ENCODE measurements at regions not wholly inside any gene's neighbourhood (a gene's known extent, or its start where the extent isn't known, plus 50 kb on each side); places are given as distances from the start of the nearest gene placed in this dataset.
A peak's percentile ranks its signal among the peaks of the same experiment; 100 is the strongest.

DNA sequence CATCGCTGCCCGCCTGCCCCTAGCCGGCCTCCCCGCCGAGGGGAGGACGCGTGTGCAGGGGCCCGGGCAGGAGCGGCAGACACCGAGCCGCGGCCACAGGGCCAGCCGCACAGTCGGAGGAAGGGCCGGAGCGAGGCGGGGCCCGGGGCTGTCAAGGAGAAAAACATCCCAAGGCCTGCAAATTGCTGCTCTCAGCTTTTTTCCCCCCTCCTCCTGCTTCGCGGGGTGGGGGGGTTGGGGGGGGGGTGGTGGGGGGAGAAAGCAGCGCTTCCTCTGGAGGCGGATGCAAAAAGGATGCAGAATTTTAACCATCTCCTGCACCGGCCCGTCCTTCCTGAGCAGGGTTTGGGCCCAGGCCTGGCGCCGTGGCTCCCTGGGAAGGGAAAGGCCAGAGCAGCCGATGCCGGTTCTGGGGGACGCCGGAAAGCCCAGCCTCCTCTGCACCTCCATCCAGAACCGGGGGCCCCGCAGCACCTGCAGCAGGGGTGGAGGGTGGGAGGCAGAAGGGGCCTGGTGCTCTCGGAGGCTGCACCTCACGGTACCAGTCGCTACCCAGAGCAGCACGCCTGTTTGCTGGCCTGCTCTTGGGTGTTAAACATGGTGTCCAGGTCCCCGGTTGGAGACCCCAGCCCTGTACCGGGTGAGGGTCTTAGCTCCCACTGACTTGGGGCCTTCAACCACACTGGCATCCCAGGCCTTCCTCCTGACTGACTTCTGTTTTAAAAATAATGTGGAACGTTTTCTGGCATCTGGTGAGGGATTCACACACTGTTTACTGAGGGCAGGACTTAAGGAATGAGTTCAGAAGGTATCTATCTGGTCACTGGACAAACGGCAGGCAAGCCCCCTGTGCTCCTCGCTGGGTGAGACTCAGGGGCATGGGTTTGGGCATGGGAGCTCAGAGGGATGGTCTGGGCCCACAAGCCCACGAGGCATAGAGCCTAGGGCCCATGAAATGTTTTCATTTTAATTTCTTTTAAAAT, 77.4 kb upstream of the WNT7B start:
- DNase-seq (ENCODE audit: low spot score), result peak; percentile 91

DNA sequence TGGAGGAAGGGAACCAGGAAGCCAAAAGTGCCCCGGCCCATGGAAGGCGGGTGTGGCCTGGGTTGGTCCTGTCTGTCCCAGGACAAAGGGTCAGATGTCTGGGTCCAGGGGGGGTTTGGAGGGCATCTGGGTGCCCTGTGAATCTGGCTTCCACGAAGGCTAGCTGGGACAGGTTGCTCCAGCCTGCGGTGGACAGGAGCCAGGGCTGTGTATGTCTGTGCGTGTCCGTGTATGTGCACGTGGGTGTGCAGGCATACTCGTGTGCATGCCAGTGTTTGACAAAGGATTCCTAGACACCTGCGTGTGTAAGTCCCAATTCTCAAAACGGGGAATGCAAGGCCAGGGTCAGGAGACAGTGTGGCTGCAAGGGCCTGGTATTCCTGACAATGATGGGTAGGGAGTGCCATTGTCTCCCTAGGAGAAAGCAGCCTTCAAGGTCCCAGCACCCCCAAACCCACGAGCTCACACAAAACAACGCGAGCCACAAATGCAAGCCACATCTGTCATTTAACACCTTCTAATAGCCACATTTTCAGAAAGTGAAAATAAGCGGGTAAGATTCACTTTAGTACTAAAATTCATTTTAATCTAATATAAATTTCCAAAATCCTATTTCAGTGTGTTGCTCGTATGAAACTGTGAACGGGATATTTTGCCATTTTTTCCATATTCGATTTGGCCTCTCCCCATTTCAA, 78.4 kb upstream of the WNT7B start:
- DNase-seq (ENCODE audit: low spot score), result no peak

DNA sequence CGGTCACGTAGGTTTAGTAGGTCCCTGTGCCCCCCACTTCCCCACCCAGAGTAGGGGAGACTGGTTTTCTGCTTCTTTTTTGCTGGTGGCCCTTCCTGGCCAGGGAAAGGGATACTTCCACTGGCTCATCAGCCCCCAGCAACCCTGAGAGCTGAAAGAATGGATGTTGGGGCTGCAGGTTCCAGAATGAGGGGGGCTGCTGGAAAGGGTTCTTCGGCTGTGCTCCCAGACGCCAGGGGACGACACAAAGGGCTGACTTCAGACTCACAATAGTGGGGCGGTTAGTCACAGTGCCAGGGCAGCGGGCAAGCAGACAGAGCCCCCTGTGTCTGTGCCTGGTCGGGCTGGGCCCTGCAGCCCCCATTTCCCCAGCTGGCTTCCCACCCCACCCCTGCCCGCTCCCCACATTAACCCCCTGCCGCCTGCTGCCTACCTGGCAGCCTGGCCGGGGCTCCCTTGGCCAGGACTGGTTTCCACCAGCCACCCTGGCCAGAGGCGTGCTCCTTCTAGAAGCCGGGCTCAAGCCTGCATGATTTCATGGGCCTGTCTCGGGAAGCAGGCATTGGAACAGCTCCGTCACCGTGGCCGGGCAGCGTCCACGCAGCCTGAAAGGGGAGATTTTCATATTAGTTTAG, 79.1 kb upstream of the WNT7B start:
- DNase-seq (ENCODE audit: low spot score), result no peak

DNA sequence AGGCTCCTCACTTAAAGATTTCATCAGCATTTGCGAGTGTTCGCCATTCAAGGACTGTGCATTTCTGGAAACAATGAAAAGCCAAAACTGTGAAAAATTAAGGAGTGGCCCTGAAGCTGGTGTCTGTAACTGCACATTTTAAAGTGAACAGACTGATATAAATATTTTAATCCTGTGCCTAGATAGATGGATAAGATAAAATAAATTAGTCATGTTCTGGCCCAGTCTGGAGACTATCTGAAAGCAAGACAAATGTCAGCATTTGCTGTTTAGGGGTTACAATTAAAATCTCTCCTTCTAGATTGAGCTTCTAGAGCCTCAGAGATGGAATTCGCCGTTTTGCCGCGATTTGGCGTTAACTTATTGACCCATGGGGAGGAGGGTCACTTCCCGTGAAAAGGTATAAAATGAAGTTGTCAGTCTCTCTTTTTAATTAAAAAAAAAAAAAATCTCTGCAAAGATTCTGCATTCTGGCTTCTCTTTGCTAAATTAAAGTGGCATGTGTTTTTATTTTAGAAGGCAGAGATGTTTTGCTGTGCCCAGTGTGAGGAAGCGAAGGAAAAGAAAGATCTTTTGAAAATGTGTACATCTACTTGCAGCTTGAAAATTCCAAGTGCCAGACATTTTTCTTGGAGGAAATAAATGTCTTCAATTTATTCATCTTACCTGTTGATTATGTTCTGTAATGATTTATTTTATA, 79.7 kb upstream of the WNT7B start:
- DNase-seq (ENCODE audit: low spot score), result no peak

DNA sequence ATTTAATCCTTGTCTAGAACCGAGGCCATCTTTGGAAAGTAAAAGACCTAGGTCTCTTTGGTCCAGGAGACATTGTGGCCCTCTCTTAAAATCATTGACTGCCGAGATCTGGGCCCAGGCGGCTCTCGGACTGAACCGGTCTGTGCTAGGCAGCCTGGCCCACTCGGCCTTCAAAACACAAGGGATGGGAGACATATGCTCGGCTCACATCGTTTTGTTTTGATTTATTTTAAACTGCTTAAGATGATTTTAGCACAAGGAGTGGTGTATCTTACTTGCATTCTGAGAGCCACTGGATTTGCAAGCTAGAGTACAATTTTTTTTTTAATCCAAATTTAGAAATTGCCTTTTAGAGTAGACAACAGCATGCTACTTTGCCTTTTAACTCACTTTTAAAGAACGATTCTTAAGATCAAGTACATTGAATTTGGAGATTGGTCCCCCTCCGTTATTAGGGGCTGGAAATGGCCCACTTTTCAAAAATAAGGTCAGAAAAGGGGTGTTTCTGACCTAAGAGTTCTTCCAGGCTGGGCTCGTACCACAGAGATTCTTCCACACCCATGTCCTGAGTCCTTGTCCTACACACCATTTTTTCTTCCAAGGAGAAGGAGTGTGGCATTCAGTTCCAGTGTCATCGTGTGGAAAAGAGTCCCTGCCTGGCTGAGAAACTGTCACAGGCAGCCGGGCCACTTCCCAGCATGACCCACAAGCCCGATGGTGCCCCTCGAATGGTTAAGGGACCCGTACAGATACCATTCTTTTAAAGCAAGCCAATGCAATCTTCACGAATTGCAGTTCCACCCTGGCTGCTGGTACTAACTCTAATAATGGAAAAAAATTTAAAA, 80.5 kb upstream of the WNT7B start:
- no peak for DNase-seq (ENCODE audit: low spot score)

DNA sequence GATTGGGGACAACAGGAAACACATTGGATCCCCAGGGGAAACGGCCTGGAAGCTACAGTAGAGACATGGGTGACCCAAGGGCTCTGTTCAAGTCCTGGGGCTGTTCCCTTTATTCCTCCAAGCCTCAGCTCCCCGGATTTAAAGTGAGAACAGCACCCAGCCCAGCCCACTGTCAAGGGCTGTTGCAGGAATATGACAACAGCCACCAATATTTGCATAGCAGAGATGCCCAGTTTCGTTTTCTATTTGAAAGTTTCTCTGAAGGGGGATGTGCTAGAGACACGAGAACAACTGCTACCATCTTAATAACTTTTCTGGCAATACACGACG, 81.1 kb upstream of the WNT7B start:
- DNase-seq (ENCODE audit: low spot score), result peak; percentile 66

DNA sequence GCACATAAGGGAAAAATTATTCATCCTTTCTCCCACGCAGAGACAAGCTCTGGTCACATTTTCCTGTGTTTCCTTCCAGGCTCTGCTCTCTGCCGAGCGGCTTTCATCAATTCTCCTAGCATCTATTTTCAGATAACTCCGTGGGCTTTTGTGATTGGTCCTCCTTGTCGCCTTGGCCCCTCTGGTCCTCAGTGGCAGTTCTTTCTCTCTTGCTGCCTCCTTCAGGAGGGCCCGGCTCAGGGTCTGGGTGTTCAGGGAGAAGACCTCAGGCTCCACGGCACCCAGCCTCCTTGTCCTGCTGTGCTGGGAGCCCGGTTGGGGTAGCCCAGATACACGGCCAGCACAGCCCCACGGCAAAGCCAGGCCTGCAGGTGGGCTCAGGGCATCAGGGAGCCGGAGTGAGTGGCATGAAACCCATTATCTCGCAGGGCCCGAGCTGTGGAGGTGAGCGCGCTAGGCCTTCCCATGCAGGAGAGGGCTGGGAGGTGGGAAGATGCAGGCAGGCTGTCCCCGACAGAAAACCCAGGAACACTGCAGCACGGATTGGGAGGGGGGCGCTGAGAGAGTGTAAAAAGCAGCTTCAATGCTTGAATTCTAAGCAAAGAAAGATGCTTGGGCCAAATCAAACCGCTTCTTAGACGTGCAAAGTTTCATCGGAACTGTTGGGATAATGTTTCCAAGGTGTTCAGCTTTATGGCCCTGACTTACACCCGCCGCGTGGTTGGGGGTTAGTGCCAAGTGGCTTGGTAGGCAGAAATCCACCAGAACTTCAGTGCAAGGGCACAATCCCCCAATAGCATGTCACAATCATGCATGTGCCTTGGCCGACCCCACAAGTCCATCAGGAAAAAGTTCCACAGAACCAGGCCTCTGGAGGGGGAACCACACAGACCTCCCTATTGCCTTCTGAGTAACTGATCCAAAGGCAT, 81.9 kb upstream of the WNT7B start:
- DNase-seq (ENCODE audit: low spot score), result no peak

DNA sequence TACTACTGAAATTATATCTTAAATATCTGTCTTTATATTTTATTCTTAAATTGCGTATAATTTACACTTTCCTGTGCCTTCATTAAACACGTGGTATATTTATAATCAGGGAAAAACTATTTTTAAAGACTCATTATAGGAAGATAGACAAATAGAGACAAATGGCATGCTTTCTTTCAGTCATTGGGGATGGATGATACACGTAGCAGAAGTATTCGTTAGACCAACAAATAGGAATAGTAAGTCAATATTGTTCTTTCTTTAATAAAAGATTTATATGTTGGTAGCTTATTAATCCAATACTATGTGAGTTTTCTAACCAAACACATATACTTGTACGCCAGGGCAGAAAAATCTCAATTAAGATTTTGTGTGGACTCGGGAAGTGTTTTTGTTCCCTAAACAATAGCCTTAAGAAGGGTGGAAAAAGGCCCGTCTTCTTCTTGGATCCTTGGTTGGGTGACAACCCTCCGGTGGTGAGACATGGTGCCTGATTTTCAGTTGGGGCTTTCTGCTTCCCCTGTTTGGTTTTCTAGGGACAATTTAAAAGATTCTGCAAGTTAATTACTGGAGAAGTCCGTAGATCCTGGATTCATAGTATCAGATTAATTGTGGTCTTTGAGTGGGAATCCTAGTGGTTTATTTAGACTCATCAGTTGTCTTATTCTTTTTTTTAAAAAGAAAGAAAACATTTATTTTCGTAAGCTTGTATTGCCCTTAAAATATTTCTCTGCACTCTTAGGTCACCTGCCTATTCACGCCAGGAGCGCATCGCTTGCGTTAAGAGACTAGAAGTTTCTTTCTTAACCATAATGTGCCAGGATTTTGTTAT, 83.5 kb upstream of the WNT7B start:
- no peak for DNase-seq (ENCODE audit: low spot score)

DNA sequence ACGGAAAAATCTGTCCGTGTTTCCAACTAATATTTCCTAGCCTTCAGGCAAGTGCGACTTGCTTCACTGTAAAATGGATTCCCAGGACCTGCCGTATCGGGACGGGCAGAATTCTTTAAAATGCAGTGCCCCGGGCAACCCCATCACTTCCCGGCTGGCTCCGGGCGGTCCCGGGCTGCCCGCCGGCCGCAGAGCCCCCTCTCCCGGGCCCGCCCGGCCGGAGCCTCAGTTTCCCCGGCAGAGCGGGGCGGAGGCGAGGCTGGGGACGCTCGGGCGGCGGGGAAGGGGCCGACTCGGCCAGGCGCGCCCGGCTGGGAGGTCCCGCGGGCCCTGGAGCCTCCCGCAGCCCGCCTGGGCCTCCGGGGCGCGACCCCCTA, 84.2 kb upstream of the WNT7B start:
- DNase-seq (ENCODE audit: low spot score), result no peak

DNA sequence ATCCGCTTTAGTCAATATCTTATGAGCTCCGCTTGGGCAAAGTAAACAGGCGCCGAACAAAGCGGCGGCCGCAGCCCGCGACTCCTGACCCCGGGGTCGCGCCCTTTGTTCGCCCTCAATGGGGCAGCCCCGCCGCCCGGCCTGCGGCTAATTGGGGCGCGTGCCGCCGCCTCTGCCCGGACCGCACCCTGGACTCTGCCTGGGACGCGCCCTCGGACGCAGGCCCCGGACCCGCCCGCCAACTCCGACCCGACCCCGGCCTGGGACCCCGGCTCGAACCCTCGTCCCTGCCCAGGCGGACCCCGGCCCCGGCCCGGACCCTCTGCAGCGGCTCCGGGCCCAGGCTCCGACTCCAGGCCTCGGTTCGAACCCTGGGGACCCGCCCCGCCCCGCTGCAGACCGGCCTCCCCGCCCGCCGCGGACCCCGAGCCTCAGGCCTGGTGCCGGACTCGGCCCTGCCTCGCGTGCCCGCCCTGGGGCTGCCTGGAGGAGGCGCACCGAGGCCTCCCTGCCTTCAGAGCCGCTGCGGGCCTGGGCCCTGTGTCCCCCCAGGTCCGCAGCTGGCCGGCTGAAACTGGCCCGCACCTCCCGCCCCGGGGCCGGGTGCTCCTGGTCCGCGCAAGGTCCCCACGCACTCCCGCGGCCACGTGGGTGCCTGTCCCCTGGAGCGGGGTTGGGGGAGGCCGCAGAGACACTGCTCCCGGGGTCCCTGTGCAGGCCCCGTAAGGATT, 84.7 kb upstream of the WNT7B start:
- DNase-seq (ENCODE audit: low spot score), result no peak

DNA sequence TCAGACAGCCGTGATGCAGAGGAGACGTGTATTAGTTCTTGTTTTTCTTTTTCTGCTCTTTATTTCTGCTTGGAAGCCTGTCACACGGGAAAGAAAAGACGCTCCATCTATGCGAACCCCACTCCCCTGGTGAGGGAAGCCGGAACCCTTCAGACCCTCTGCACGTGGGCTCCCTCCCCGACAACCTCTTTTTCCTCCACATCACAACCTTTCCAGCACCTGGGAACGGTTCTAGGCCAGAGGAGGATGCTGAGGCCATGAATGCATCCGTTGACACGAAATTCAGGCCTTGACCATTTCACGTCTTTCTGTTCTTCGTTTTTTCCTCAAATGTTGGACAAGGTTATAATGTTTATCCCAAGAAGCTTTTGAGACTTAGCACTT, 85.3 kb upstream of the WNT7B start:
- DNase-seq (ENCODE audit: low spot score), result no peak

DNA sequence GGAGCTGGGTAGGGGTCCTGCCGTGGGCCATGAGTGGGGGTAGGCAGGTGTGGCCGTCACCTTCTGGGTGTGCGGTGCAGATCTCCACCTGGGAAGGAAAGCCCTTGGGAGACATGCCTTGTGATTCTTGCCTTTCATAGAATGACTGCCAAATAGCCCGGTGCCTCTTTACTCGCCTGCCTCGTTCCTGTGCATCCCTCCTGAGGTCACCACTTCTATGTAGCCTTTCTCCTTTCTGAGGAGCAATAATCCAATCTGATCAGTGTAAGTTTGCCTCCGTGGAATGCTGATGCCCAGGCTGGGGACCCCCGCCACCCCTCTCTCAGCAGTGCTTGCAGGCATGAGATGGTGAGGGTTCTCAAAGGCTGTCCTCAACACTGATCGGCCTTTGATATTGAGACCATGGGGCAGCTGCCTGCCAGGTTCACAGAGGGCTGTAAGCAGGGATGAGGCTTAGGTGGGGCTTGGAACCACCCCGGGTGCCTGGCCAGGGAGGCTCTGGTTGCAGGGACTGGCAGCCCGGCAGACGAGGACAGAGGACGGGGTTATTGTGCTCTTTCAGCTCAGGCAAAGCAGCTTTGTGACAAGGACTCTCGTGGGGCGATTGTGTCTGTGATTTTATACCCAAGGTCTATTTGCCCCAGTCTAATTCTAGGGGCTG, 86.1 kb upstream of the WNT7B start:
- DNase-seq (ENCODE audit: low spot score), result no peak

DNA sequence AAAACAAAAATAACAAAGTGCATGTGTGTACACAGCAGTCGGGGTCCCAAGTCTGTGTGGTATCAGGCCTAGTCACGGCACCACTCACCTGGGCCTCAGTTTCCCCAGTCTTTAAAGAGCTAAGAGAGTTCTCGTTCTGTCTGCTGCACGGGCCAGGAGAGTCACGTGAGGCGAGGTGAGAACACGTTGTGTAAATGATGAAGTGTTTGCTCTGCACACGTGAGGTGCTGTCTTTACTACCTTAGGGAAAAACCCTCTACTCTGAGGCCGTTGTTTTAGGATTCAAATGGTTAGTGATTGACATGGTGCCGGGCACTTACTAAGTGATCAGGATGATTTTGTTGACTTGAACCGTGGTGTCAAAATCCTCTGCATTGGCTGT, 86.5 kb upstream of the PPARA start:
- no peak for DNase-seq (ENCODE audit: low spot score)

DNA sequence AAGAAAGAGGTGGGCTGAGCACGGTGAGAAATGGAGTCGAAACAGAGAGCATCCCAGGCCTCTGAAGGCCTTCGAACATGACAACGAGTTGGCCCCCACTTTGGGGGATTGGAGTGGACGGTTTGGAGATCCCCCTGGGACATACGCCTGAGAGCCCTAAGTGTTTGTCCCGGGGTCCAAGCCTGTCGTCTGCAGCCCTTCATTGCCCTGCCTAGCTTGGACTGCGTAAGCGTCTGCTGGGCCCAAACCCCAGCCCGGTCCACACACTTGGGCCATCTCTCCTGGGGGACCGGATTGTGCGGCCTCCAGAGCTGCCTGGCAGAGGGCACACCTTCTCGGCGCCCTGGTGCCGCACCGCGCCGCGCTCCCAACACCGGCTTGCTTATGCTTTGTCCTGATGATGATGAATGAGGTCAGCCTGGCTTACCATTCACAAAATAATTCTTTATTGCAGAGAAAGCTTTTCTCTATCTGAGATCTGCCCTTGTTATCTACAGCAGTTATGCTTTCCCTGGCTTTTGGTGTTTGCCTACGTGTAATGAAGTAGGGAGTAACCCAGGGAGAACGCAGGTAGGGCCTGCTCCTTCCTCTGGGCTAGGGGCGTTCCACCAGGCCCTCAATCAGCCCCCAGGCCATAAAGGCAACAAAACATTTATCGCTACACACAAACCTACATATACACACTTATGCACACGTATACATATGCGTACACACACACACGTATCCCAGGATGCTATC, 85.9 kb upstream of the PPARA start:
- no peak for DNase-seq (ENCODE audit: low spot score)

DNA sequence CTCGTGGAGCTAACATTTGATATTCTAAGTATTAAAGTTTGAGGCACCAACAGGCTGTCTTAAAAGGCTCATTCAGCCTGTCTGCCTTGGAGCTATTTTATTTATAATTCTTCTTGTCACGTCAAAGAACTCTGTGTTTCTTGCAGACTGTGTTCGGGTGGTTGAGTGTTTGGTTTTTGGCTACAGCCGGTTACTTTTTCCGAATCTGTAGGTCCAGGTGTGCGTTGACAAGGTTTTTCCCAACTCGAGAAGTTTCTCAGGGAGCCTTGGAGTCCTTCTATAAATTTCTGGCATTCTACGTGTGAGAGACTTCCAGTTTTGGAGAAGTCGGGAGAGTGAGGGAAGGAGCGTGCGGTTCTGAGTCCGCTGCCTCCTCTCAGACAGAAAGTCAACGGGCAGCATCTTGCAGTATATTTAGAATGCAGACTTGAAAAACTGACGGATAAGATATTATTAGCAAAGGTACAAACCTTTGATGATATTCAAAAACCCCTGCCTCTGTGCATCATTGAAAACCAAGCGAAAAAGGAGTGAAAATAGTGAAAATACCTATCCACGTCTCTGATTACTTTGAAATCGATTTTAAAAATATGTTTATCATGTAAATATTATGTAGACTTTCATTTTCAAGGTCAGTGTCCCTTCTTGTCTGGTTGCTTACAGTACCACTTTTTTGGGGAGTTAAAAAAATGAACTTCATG, 85.2 kb upstream of the PPARA start:
- DNase-seq (ENCODE audit: low spot score), result no peak

DNA sequence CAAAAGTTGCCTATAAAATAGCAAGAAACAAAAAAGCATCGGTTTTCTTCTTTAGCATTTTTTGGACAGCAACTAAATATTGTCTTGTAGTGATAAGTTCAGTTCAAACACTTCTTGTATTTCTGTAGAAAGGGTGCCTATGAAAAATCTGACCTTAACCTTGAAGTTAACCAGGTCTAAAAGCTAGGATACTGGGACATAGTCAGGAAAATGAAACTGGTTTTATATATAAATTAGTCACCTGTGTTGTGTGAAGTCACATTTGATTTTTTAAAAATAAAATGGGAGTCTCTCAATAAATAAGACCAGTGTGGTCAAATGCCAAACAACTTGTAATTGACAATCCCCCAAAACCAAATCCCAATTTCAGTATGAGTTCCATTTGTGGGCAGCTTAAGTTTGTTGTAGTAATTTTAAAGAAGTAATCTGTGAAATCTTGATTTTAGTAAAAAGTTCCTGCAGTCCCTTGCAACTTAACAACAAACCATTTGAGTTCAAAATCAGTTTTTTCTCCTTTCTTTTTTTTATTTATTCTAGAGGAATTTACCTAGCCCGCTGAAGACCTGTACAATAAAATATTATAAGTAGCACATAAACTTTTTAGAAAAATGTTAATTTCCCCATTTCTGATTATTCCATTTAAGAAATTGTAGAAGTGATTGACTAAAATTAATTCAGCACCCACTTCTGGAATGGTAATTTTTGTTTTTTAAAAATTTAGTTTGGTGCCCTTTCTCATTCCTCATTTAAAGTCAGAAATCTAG, 84.5 kb upstream of the PPARA start:
- no peak for DNase-seq (ENCODE audit: low spot score)
